OCI-LY1 (cell line): ENCODE measurements at regions not wholly inside any gene's neighbourhood (a gene's known extent, or its start where the extent isn't known, plus 50 kb on each side); places are given as distances from the start of the nearest gene placed in this dataset.

Source experiments
- H2AFZ ChIP-seq: fragments of 200-600 bp; sonication (generic), shearing (Covaris generic); 2 replicates; pipeline ENCODE4 v1.6.0; 2014; ENCODE audit warnings: antibody characterized with exemption, mild to moderate bottlenecking, low read length
- H3F3A ChIP-seq: fragments of 200-600 bp; sonication (generic), shearing (Covaris generic); 2 replicates; pipeline ENCODE4 v1.6.0; 2014; ENCODE audit warnings: mild to moderate bottlenecking, antibody characterized with exemption, low read length, moderate library complexity; ENCODE audit not compliant: insufficient read depth
- H3K27ac ChIP-seq: fragments of 200-600 bp; sonication (generic); 2 replicates; pipeline ENCODE4 v1.5.1; 2014; ENCODE audit warnings: low read length, mixed run types, mild to moderate bottlenecking, low read depth; ENCODE audit not compliant: poor library complexity, severe bottlenecking
- H3K27me3 ChIP-seq: fragments of 200-600 bp; sonication (generic); 2 replicates; pipeline ENCODE4 v1.6.0; 2014; ENCODE audit warnings: antibody characterized with exemption, mild to moderate bottlenecking, low read length, moderate library complexity; ENCODE audit not compliant: insufficient read depth
- H3K36me3 ChIP-seq: fragments of 200-600 bp; sonication (generic); 2 replicates; pipeline ENCODE4 v1.6.1; 2014; ENCODE audit warnings: mild to moderate bottlenecking, antibody characterized with exemption, low read length, moderate library complexity, mixed read lengths; ENCODE audit not compliant: insufficient read depth
- H3K4me1 ChIP-seq: fragments of 200-600 bp; sonication (generic); 2 replicates; pipeline ENCODE4 v1.5.1; 2014; ENCODE audit warnings: mild to moderate bottlenecking, low read length, moderate library complexity; ENCODE audit not compliant: insufficient read depth, severe bottlenecking
- H3K4me2 ChIP-seq: fragments of 200-600 bp; sonication (generic), shearing (Covaris generic); 2 replicates; pipeline ENCODE4 v1.6.1; 2014; ENCODE audit warnings: low read length
- H3K4me3 ChIP-seq: fragments of 200-600 bp; sonication (generic); 2 replicates; pipeline ENCODE4 v1.5.1; 2014; ENCODE audit warnings: low read length, low read depth, mild to moderate bottlenecking, mixed read lengths; ENCODE audit not compliant: poor library complexity, severe bottlenecking
- H3K79me2 ChIP-seq: fragments of 200-600 bp; shearing (Covaris generic); 2 replicates; pipeline ENCODE4 v1.6.1; 2016; ENCODE audit warnings: mixed run types, low read length, mixed read lengths; ENCODE audit not compliant: insufficient read depth
- H3K9ac ChIP-seq: fragments of 200-600 bp; sonication (generic), shearing (Covaris generic); 2 replicates; pipeline ENCODE4 v1.6.1; 2014; ENCODE audit warnings: mild to moderate bottlenecking, low read length, mixed read lengths
- H3K9me2 ChIP-seq: fragments of 200-600 bp; sonication (generic), shearing (Covaris generic); 2 replicates; pipeline ENCODE4 v1.6.1; 2014; ENCODE audit warnings: low read depth, mild to moderate bottlenecking, low read length, mixed read lengths
- H3K9me3 ChIP-seq: fragments of 200-600 bp; shearing (Covaris generic); 2 replicates; pipeline ENCODE4 v1.6.1; 2014; ENCODE audit warnings: low read length, mixed read lengths
- H4K20me1 ChIP-seq: fragments of 200-600 bp; sonication (generic), shearing (Covaris generic); 2 replicates; pipeline ENCODE4 v1.6.0; 2016; ENCODE audit warnings: mild to moderate bottlenecking, low read length; ENCODE audit not compliant: insufficient read depth
- EZH2 ChIP-seq: fragments of 200-600 bp; sonication (generic), shearing (Covaris generic); IDR thresholded peaks from 2 replicates; pipeline ENCODE4 v1.8.0; 2017; ENCODE audit warnings: borderline replicate concordance, mixed run types, mild to moderate bottlenecking, antibody characterized with exemption, low read length, moderate library complexity, mixed read lengths
- TF ChIP-seq, protein P1 (sequence below): fragments of 200-600 bp; sonication (generic), shearing (Covaris generic); IDR thresholded peaks from 2 replicates; pipeline ENCODE4 v1.5.1; 2017; ENCODE audit warnings: mild to moderate bottlenecking, antibody characterized with exemption, low read length, moderate library complexity, mixed read lengths

GRCh38 chr13:63497601-63498000 is 2082.0 kb upstream of the PCDH20 start:
- H3K4me3 ChIP-seq: no peak overlapping the region
- no peak for TF ChIP-seq EZH2
- TF ChIP-seq, protein P1, sequence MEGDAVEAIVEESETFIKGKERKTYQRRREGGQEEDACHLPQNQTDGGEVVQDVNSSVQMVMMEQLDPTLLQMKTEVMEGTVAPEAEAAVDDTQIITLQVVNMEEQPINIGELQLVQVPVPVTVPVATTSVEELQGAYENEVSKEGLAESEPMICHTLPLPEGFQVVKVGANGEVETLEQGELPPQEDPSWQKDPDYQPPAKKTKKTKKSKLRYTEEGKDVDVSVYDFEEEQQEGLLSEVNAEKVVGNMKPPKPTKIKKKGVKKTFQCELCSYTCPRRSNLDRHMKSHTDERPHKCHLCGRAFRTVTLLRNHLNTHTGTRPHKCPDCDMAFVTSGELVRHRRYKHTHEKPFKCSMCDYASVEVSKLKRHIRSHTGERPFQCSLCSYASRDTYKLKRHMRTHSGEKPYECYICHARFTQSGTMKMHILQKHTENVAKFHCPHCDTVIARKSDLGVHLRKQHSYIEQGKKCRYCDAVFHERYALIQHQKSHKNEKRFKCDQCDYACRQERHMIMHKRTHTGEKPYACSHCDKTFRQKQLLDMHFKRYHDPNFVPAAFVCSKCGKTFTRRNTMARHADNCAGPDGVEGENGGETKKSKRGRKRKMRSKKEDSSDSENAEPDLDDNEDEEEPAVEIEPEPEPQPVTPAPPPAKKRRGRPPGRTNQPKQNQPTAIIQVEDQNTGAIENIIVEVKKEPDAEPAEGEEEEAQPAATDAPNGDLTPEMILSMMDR: no peak

GRCh38 chr13:63492604-63493003 is 2077.0 kb upstream of the PCDH20 start:
- Histone ChIP-seq H3K4me1 (no peaks in the 10 kb centered on the region), H3K27me3 (no peaks in the 10 kb centered on the region), H3K4me2 (no peak overlapping the region), H3F3A (no peaks in the 10 kb centered on the region), H3K36me3 (no peaks in the 10 kb centered on the region), H2AFZ (no peak overlapping the region), H3K9ac (no peak overlapping the region), H3K9me3 (no peaks in the 10 kb centered on the region), H4K20me1 (no peaks in the 10 kb centered on the region), H3K27ac (no peak overlapping the region), H3K9me2 (no peaks in the 10 kb centered on the region), H3K4me3 (no peak overlapping the region), H3K79me2 (no peaks in the 10 kb centered on the region)
- TF ChIP-seq, protein P1: no peak
- no peak for TF ChIP-seq EZH2

More at GRCh38 chr13:63497601-63498000, 2082.0 kb upstream of the PCDH20 start:
- Histone ChIP-seq H3F3A (no peaks in the 10 kb centered on the region), H2AFZ (no peak overlapping the region), H3K9me2 (no peaks in the 10 kb centered on the region), H3K9ac (no peak overlapping the region), H3K27ac (no peak overlapping the region), H3K9me3 (no peaks in the 10 kb centered on the region), H4K20me1 (no peaks in the 10 kb centered on the region), H3K79me2 (no peaks in the 10 kb centered on the region), H3K36me3 (no peaks in the 10 kb centered on the region), H3K4me1 (no peaks in the 10 kb centered on the region), H3K4me2 (no peak overlapping the region), H3K27me3 (no peaks in the 10 kb centered on the region)

DNA sequence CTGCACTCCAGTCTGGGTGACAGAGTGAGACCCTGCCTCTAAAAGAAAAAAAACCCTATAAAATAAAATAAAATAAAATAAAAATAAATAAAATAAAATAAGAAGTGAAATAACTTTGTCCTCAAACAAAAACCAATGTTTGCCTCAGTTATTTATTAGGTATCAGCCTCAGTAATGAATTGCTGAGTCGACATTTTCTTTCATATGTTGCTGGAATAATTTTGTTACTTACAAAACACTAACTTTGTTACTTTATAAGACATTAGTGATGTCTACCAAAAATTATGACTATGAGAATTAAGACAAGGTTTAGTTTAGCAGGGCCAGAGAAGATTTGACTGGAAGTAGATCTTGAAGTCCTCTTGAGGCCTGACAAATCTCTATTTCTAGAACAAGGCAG is 2074.5 kb upstream of the PCDH20 start:
- Histone ChIP-seq H3K79me2 (no peaks in the 10 kb centered on the region), H2AFZ (no peak overlapping the region), H3K4me3 (no peak overlapping the region), H4K20me1 (no peaks in the 10 kb centered on the region), H3F3A (no peaks in the 10 kb centered on the region), H3K9ac (no peak overlapping the region), H3K4me2 (no peak overlapping the region), H3K27ac (no peak overlapping the region), H3K36me3 (no peaks in the 10 kb centered on the region), H3K9me3 (no peaks in the 10 kb centered on the region), H3K27me3 (no peaks in the 10 kb centered on the region), H3K4me1 (no peaks in the 10 kb centered on the region), H3K9me2 (no peaks in the 10 kb centered on the region)
- TF ChIP-seq EZH2: no peak
- TF ChIP-seq, protein P1: no peak
